Small intestine (tissue), 7 donors: ENCODE measurements at regions not wholly inside any gene's neighbourhood (a gene's known extent, or its start where the extent isn't known, plus 50 kb on each side); places are given as distances from the start of the nearest gene placed in this dataset.

Experiments used
- DNase-seq, 2 donors: peaks; one replicate each; pipeline versions ENCODE4 v3.0.0 to v3.0.0-alpha.2; 2013
- FAIRE-seq: peaks from 2 replicates; lab custom pipeline; 2012; peaks lifted over from hg19 to GRCh38; lab: Jason Lieb, UNC
- H3K27ac ChIP-seq, 3 donors: one replicate each; pipeline ENCODE4 v1.5.1; 2013; ENCODE audit warnings: low read length in 2 of 3, mild to moderate bottlenecking in 2 of 3, control low read depth in 1 of 3, inconsistent platforms in 1 of 3, low read depth in 1 of 3, moderate library complexity in 1 of 3
- H3K27me3 ChIP-seq, 3 donors: one replicate each; pipeline ENCODE4 v1.6.1; 2013; ENCODE audit warnings: low read length in 3 of 3, inconsistent platforms in 1 of 3; ENCODE audit not compliant: control insufficient read depth in 3 of 3, insufficient read depth in 3 of 3
- H3K36me3 ChIP-seq, 3 donors: one replicate each; pipeline ENCODE4 v1.6.1; 2013; ENCODE audit warnings: low read length in 3 of 3, inconsistent platforms in 1 of 3, low read depth in 1 of 3, mild to moderate bottlenecking in 1 of 3, moderate library complexity in 1 of 3; ENCODE audit not compliant: control insufficient read depth in 3 of 3, insufficient read depth in 2 of 3
- H3K4me1 ChIP-seq, 3 donors: one replicate each; pipeline ENCODE4 v1.6.1; 2013; ENCODE audit warnings: low read length in 2 of 3, inconsistent platforms in 1 of 3, low read depth in 1 of 3, mild to moderate bottlenecking in 1 of 3, moderate library complexity in 1 of 3; ENCODE audit not compliant: control insufficient read depth in 3 of 3, insufficient read depth in 2 of 3
- H3K4me3 ChIP-seq, 3 donors: one replicate each; pipeline ENCODE4 v1.5.1; 2013; ENCODE audit warnings: low read length in 3 of 3, control low read depth in 1 of 3, inconsistent platforms in 1 of 3, low read depth in 1 of 3, mild to moderate bottlenecking in 1 of 3, moderate library complexity in 1 of 3
- H3K9me3 ChIP-seq, 2 donors: one replicate each; pipeline ENCODE4 v1.6.1; 2013; ENCODE audit warnings: low read depth in 1 of 2, low read length in 1 of 2; ENCODE audit not compliant: control insufficient read depth in 2 of 2, insufficient read depth in 1 of 2
- WGBS, 3 donors: extraction: QIAGEN DNeasy Blood & Tissue Kit; methylation state at CpG; one replicate each; pipeline ENCODE4 v1.1.7; 2013; 5-methylcytosine and 5-hydroxymethylcytosine counted together
- donor health status: healthy with polysubstance abuse.
- donor health status: control.
- donor health status: control.
- donor health status: Bipolar disorder and iron deficiency.
- donor health status: healthy.

GRCh38 chr2:200099256-200099655, 143.9 kb downstream of the MAIP1 start:
- H3K36me3 ChIP-seq: no peaks in the 10 kb centered on the region
- H3K27ac ChIP-seq: no peak overlapping the region
- 90 to 100% (median 94%) methylated on average over 1 of the region's 1 CpG for WGBS, 3 donors
- no peak overlapping the region for H3K4me3 ChIP-seq
- no peak for FAIRE-seq
- no peaks in the 10 kb centered on the region for H3K4me1 ChIP-seq
- H3K27me3 ChIP-seq: no peaks in the 10 kb centered on the region
- H3K9me3 ChIP-seq: no peaks in the 10 kb centered on the region
- no peak for DNase-seq

- FAIRE-seq (no peak), DNase-seq (no peak)
- Histone ChIP-seq H3K4me3 (no peak overlapping the region), H3K27me3 (no peaks in the 10 kb centered on the region), H3K27ac (no peak overlapping the region), H3K9me3 (no peaks in the 10 kb centered on the region), H3K36me3 (no peaks in the 10 kb centered on the region), H3K4me1 (no peaks in the 10 kb centered on the region)
Measured at GRCh38 chr2:200100027-200100426, 144.6 kb downstream of the MAIP1 start.

- Histone ChIP-seq H3K4me1 (no peaks in the 10 kb centered on the region), H3K36me3 (no peaks in the 10 kb centered on the region), H3K27me3 (no peaks in the 10 kb centered on the region), H3K9me3 (no peaks in the 10 kb centered on the region), H3K27ac (no peak overlapping the region), H3K4me3 (no peak overlapping the region)
- DNase-seq: peak in 1 of 2 donors; percentile 13
- FAIRE-seq: no peak
- 72 to 93% (median 81%) methylated on average over 4 of the region's 4 CpGs for WGBS, 3 donors
Measured at GRCh38 chr2:200101922-200102321, 146.5 kb downstream of the MAIP1 start.

- Histone ChIP-seq H3K4me1 (no peaks in the 10 kb centered on the region), H3K36me3 (no peaks in the 10 kb centered on the region), H3K27me3 (no peaks in the 10 kb centered on the region), H3K9me3 (no peaks in the 10 kb centered on the region), H3K27ac (no peak overlapping the region), H3K4me3 (no peak overlapping the region)
- no peak for DNase-seq
- FAIRE-seq: no peak
- WGBS, 3 donors: 66 to 72% (median 70%) methylated on average over 1 of the region's 1 CpG
Measured at GRCh38 chr2:200102971-200103370, 147.6 kb downstream of the MAIP1 start.

- H3K36me3 ChIP-seq: no peaks in the 10 kb centered on the region
- no peak overlapping the region for H3K27ac ChIP-seq
- H3K4me1 ChIP-seq: no peaks in the 10 kb centered on the region
- no peak overlapping the region for H3K4me3 ChIP-seq
- no peaks in the 10 kb centered on the region for H3K9me3 ChIP-seq
- H3K27me3 ChIP-seq: no peaks in the 10 kb centered on the region
- 95 to 100% (median 96%) methylated on average over 1 of the region's 1 CpG for WGBS, 3 donors
- DNase-seq: no peak
- no peak for FAIRE-seq
Measured at GRCh38 chr2:200104015-200104414, 148.6 kb downstream of the MAIP1 start.

- no peak for FAIRE-seq
- WGBS, 3 donors: 87 to 89% (median 89%) methylated on average over 6 of the region's 6 CpGs
- H3K9me3 ChIP-seq: no peaks in the 10 kb centered on the region
Measured at GRCh38 chr2:200107514-200108217, 152.3 kb downstream of the MAIP1 start.

GRCh38 chr2:200109421-200109820, 154.0 kb downstream of the MAIP1 start:
- 84 to 91% (median 90%) methylated on average over 3 of the region's 3 CpGs for WGBS, 3 donors
- no peak for FAIRE-seq
- H3K4me3 ChIP-seq: no peak overlapping the region

More at GRCh38 chr2:200107514-200108217, 152.3 kb downstream of the MAIP1 start:
- Histone ChIP-seq H3K27me3 (no peaks in the 10 kb centered on the region), H3K27ac (no peak overlapping the region), H3K4me3 (no peak overlapping the region), H3K36me3 (no peaks in the 10 kb centered on the region), H3K4me1 (peaks cover 0 to 11% (median 0%) of the 10 kb centered on the region in 3 donors)
- no peak for DNase-seq

GRCh38 chr2:200110381-200110780, 155.0 kb downstream of the MAIP1 start:
- H3K4me3 ChIP-seq: no peak overlapping the region
- no peaks in the 10 kb centered on the region for H3K36me3 ChIP-seq
- H3K27ac ChIP-seq: peak overlapping the region in 1 of 3 donors; percentile 29
- no peaks in the 10 kb centered on the region for H3K9me3 ChIP-seq
- peak; percentile 56 to 69 for DNase-seq
- H3K4me1 ChIP-seq: peaks cover 0 to 11% (median 0%) of the 10 kb centered on the region in 3 donors
- no peak for FAIRE-seq
- H3K27me3 ChIP-seq: no peaks in the 10 kb centered on the region

More at GRCh38 chr2:200109421-200109820, 154.0 kb downstream of the MAIP1 start:
- no peaks in the 10 kb centered on the region for H3K9me3 ChIP-seq
- no peak for DNase-seq
- no peaks in the 10 kb centered on the region for H3K36me3 ChIP-seq
- no peaks in the 10 kb centered on the region for H3K27me3 ChIP-seq
- no peak overlapping the region for H3K27ac ChIP-seq
- peaks cover 0 to 11% (median 0%) of the 10 kb centered on the region in 3 donors for H3K4me1 ChIP-seq
